GM18508 (cell line): ENCODE measurements at regions not wholly inside any gene's neighbourhood (a gene's known extent, or its start where the extent isn't known, plus 50 kb on each side); places are given as distances from the start of the nearest gene placed in this dataset.
"Not testable (repeated sequence)": the region's sequence is repeated elsewhere in the genome, so short reads cannot be mapped to it uniquely, and the experiment has no call there.

Experiments
- ATAC-seq: cut with Tn5 transposase; IDR thresholded peaks from one replicate; pipeline ENCODE4 v1.9.1; 2021; ENCODE audit warnings: moderate number of reproducible peaks; ENCODE audit not compliant: insufficient read depth, unreplicated experiment

DNA sequence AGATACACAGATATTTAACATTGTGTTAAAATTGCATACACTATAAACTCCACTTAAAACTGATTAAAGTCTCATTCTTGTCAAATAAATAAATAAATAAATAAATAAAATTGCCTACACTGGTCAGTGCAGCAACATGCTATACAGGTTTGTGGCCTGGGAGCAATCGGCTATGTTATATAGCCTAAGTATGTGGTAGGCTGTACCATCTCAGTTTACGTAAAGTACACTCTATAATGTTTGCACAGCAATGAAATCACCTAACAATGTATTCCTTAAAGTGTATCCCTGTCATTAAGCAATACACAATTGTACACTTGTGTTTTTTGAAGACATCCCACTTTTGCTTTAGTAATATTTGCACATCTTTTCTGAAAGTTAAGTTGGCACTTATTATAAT is 337.7 kb upstream of the SETBP1 start:
- ATAC-seq = no peak

DNA sequence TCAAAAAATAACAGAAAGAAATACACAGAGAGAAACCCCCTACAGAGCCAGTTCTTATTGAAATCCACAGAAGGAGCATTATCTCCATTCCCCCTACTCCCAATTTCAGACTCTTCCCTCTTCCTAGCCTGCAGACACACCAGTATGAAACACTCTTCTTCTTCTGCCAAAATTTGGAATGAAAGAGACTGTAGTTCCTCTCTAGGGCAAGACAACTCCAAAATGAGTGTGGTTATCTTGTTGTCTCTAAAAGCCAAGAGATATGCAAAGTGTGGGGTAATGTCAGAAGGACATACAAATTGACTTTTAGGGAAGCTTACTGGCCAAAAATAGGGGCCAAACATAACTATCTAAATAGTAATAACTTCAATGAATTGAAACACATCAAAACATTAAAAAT is 337.1 kb upstream of the SETBP1 start:
- ATAC-seq = no peak

DNA sequence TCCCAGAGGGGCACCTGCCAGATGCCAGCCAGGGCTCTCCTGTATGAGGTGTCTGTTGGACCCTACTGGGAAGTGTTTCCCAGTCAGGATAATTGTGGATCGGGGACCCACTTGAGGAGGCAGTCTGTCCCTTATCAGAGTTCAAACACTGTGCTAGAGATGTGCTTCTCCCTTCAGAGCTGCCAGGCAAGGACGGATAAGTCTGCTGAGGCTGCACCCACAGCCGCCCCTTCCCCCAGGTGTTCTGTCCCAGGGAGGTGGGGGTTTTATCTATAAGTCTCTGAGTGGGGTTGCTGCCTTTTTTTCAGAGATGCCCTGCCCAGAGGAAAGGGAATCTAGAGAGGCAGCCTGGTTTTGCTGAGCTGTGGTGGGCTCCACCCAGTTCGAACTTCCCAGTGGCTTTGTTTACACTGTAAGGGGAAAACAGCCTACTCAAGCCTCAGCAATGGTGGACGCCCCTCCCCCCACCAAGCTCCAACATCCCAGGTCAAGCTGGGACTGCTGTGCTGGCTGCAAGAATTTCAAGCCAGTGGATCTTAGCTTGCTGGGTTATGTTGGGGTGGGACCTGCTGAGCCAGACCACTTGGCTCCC is 324.0 kb upstream of the SETBP1 start:
- ATAC-seq = no peak

DNA sequence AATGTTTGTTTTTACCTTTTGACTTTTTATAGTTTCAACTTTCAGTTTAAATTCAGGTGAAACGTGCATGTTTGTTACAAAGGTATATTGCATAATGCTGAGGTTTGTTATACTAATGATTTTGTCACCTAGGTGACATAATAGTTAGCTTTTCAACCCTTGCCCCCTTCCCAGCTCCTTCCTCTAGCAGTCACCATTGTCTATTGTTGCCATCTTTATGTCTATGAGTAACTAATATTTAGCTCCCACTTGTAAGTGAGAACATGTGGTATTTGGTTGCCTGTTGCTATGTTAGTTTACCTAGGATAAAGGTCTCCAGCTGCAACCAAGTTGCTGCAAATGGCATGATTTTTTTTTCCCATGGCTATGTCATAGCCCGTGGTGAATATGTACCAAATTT is 322.3 kb upstream of the SETBP1 start:
- no peak for ATAC-seq

DNA sequence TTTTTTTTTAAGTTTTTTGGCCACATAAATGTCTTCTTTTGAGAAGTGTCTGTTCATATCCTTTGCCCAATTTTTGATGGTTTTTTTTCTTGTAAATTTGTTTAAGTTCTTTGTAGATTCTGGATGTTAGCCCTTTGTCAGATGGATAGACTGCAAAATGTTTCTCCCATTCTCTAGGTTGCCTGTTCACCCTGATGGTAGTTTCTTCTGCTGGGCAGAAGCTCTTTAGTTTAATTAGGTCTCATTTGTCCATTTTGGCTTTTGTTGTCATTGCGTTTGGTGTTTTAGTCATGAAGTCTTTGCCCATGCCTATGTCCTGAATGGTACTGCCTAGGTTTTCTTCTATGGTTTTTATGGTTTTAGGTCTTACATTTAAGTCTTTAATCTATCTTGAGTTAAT is 320.9 kb upstream of the SETBP1 start:
- ATAC-seq = not testable (repeated sequence)

DNA sequence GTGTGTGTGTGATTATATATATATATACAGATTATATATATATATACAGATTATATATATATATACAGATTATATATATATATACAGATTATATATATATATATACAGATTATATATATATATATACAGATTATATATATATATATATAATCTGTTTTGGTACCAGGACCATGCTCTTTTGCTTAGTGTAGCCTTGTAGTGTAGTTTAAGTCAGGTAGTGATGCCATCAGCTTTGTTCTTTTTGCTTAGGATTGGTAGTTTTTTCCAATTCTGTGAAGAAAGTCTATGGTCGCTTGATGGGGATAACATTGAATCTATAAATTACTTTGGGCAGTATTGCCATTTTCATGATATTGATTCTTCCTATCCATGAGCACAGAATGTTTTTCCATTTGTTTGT is 318.5 kb upstream of the SETBP1 start:
- not testable (repeated sequence) for ATAC-seq

DNA sequence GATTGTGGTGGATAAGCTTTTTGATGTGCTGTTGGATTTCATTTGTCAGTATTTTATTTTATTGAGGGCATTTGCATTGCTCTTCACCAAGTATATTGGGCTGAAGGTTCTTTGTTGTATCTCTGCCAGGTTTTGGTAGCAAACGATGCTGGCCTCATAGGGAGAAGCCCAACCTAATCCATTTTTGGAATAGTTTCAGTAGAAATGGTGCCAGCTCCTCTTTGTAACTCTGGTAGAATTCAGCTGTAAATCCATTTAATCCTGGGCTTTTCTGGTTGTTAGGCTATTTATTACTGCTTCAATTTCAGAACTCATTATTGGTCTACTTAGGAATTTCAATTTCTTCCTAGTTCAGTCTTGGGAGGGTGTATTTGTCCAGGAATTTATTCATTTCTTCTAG is 309.8 kb upstream of the SETBP1 start:
- ATAC-seq = no peak

DNA sequence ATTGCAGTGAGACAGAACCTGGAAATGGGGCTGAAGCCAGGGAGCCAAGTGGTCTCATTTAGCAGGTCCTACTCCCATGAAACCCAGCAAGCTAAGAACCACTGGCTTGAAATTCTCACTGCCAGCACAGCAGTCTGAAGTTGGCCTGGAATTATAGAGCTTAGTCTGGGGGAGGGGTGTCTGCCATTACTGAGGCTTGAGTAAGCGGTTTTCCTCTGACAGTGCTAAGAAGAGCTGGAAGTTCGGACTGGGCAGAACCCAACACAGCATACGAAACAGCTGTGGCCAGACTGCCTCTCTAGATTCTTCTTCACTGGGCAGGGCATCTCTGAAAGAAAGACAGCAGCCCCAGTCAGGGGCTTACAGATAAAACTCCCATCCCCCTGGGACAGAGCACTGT is 305.7 kb upstream of the SETBP1 start:
- no peak for ATAC-seq

DNA sequence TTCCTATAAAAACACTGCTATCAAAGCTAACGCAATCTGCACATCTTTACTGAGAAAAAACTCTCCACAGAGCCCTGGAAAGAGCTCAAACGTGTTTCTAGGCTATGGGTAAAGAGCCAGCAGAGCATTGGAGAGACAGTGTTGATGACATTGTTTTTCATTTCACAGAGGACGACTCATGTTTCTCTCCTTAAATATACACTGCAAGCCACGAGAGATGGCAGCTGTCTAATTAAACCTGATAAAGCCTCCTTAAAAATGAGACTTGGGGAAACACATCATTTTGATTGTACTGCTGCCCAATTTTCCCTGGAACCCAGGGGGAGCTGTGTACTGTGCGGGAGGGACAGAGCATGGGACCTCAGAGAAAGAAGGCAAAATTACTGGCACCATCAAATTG is 294.3 kb upstream of the SETBP1 start:
- ATAC-seq = no peak

DNA sequence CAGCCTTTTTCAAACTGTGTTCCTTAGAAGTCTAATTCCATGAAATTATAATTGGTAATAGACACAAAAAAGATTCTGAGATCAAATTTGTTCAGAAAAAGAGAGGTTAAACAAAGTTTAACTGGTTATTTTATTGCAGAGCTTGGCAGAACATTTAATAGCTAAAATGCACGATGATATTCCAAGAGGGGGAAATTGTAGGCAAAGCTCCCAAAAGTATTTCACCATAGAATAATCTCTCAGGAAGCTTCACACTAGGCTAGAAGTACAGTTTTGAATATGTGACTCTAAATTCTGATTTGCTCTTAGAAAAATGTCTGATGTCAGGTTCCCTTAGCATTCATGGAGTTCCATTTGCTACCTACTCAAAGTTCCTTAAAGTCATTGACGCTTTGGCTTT is 292.4 kb upstream of the SETBP1 start:
- ATAC-seq = no peak

DNA sequence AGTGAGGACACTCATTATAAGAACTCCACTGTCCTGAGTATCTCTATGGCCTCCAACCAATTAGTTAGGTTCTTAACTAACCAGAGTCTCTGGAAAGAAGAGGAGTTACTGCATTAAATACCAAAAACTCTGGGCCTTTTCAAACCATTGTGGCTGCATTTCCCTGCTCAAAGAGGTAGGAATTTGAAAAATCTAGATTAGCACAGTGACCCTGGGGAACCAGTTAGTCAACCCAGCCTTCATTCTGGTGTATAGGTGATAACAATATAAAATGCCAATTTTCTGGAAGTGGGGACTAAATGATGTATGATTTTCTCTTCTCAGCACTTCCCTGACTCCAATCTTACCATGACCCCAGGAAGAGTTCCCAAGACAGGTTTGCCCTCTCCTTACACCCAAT is 287.8 kb upstream of the SETBP1 start:
- ATAC-seq = no peak

DNA sequence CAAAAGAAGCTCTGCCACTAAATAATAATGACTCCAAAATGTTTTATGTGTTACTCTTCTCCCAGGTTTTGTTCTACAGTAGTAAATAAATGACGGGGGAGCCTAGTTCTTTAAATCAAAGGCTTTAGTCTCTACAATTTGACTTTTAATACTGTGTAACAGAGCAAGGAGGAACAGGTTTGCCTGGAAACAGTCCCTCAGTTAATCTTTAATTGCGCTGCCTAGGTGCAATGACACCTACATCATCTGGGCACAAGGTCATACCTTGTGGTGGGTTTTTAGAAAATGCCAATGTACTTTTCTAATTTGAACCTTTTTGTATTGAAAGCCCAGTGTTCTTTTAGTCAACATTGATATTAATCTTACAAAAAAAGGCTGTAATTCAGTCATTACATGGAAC is 287.3 kb upstream of the SETBP1 start:
- no peak for ATAC-seq

DNA sequence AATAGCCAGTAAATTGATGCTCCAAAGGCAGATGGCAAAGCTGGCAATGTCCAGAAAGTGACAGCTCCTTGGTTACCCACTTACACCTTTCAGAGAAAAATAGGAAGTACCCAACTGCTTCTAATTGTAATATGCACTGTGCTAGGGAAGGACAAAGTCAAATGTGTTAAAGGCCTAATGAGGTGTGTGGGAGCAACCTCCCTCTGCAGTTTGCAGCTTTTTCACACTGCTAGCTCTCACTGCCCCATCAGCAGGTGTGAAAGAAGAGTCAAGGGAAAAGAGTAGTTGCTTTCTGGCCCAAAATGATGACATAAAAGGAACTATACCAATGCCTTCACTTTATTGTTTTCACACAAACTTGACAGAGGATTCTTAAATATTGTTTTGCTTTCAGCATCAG is 284.1 kb upstream of the SETBP1 start:
- no peak for ATAC-seq

DNA sequence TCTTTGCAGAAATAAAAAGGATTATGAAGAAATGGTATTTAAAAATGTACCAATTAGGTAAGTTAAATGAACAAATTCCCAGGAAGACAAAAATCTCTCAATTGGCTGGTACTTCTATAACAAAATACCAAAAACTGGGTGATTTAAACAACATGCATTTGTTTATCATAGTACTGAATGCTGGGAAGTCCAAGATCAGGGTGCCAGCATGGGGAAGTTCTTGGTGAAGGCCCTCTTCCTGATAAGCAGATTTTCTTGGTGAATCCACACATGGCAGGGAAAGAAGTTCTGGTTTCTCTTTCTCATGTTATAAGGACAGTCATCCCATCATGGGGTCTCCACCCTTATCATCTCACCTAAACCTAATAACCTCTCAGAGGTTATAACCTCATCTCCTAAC is 271.6 kb upstream of the SETBP1 start:
- ATAC-seq = no peak

DNA sequence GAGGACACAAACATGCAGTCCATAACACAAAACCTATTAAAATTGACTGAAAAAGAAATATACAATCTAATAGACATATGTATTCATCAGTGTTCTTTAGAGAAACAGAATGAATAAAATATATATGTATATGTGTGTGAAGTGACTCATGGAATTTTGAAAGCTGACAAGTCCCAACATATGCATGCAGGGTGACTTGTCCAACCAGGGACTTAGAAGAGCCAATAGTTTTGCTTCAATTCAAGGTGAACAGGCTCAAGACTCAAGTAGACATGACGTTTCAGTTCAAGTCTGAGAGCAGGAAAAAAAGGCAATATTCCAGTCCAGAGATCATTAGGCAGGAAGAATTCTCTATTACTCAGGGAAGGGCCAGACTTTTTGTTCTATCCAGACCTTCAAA is 271.2 kb upstream of the SETBP1 start:
- no peak for ATAC-seq

DNA sequence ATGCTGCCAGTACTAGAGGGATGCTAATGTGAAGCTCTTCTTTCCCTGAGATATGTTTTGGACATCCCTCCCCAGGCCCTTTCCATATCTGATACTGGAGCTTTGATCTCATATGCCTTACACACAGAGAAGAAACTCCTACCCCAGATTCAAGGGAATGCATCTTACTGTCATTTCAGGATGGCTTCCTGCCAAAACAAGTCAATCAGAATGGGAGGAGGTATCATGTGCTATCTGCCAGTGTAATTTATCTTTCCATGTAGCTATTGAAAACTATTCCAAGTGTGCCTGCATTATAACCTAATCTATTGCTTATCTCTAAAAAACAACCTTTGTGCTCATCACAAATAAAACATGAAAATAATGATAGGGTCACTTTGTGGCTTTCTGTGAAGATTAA is 269.9 kb upstream of the SETBP1 start:
- no peak for ATAC-seq

DNA sequence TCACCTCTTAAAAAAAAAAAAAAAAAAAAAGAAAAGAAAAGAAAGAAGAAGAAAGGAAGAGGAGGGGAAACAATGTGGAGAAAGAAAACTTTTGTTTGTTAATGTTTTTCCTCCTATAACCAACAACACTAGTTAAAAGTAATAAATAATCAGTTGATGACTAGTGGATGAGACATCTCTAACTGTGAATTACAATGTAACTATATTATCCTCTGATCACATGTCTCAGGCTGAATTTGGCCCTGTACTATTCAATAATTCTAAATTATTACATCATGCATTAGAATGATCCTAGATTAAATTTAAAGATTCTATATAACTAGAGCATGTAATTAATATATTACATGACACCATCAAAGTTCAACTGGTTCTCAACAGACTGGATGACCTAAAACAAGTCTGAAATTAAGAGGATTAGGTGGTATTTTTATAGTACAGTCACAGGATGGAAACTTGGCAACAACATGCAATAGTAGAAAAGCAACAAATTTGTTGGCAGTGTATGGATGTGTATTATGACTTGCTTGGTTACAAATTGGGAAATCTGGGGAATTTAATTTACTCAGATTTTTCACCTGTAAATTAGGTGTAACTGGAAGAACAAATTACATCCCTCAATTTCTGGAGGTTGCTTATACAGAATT is 269.3 kb upstream of the SETBP1 start:
- ATAC-seq = no peak

DNA sequence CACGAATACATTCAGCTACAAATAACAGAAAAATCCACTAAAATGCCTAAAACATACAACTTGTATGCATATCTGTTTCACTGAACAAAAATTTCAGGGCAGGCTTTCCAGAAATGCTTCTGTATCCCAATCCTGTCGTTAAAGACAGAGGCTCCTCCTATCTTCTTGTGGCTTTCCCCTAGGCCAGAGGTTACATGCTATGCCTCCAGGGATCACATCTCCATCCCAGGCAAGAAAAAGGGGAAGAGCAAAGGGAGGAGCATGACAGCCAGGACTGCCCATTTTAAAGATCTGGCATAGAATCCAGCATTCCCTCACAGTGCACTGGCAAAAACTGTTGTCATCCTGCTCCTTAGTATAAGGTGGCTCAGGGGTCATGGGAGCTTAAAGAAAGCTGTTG is 268.7 kb upstream of the SETBP1 start:
- ATAC-seq = no peak

DNA sequence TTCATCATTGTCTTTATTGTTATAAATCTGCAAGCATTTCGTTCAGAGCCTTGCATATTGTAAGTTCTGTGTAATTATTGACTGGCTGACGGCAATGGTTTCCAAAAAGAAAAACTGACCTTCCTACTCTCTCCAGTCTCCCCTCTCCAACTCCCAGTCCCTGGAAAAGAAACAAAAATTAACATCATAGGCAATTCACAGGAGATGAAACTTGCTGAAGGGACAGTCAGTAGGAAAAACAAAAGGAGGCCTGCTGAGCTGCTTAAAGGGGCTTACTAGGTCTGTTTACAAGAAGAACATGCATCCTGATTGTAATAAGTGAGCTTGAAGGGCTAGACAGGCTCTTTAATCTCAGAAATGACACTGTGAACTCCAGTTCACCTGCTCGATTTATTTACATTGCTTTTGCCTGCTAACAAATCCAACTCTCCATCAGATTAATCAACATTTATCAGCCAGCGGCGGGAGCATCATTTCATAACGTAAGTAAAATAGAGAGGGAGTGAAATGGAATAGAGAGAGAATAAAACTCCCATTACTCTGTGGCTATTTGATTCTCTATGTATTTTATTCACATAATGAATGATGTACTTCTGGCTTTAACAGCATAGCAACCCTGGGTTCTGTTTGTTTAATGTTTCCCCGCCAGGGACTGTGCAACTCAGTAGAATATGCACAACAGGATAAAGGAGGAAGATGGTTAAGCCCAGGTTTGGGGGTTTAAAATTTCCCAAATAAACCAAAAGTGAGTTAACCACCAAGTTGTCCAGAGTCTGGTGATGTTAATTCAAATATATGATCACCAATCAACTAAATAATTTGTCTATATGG is 256.7 kb upstream of the SETBP1 start:
- ATAC-seq = no peak

DNA sequence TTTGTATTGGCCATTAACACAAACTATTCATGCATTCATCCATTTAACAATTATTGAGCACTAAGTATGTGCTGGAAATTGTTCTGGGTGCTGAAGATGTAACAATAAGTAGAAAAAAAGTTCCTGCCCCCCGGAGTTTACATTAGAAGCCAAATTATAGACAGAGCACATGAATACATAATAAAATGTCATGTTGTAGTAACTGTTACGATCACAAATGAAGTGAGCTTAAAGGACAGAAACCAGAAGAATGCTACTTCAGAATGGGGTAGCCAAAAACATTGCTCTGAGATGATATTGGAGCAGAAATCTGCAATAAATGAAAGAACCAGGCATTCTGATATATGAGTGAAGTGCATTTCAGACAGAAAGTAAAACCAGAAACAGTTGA is 256.0 kb upstream of the SETBP1 start:
- no peak for ATAC-seq

DNA sequence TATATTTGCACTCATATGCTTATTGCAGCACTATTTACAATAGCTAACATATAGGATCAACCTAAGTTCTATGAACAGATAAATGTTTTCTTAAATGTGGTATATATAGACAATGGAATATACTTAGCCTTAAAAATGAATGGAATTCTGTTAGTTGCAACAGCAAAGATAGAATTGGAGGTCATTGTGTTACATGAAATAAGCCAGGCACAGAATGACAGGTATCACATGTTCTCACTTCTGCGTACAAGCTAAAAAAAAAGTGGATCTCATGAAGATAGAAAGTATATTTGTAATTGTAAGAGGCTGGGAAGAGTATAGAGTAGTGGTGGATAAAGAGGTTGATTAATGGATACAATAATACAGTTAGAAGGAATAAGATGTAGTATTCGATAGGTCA is 255.5 kb upstream of the SETBP1 start:
- ATAC-seq = no peak

DNA sequence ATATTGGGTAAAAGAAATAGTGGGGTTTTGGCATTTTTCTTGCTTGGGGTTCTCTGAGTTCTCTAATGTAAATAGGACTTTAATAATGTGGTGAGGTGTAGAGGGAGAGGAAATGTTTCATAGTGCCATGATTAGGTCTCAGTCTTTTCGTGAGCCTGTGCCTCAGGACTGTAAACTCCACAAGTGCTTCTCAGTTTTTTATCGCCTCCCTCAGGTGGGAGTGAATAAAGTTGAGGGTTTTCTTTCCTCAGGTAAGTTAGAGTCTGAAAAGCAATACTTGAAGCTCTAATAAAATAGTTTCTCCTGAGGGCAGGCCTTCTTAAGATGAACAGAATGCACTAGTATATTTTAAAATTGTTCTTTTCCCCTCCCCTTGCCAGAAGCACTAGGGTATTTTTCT is 243.1 kb upstream of the SETBP1 start:
- no peak for ATAC-seq
